Heart left ventricle (tissue), 13 donors: ENCODE measurements at regions not wholly inside any gene's neighbourhood (a gene's known extent, or its start where the extent isn't known, plus 50 kb on each side); places are given as distances from the start of the nearest gene placed in this dataset.

Source experiments
- CTCF ChIP-seq, 12 donors: fragments of 200-600 bp; sonication (generic) in 4 of 12; IDR thresholded peaks; one replicate each; pipeline versions ENCODE4 v1.5.0 to v1.8.0; 2018 to 2022; ENCODE audit warnings: antibody characterized with exemption in 12 of 12, mild to moderate bottlenecking in 5 of 12
- POLR2A ChIP-seq, 2 donors: fragments of 450-650 bp; IDR thresholded peaks; one replicate each; pipeline ENCODE4 v1.6.1; 2017; ENCODE audit warnings: antibody characterized with exemption in 2 of 2, mild to moderate bottlenecking in 2 of 2, moderate library complexity in 2 of 2
- donor health status: ischemic (EF 13 %, LVEDD 7.1; RV severe dilation, severe dysfunction).
- donor health status: DM: no; HTN: yes; CAD: no.
- donor health status: DM: no; HTN: no; CAD: no.
- donor health status: ischemic (EF 25% LVEDD 6.9; RV normal size, moderate dysfunction).
- donor health status: ischemic (EF 25% LVEDD 5.7; RV mildly dilated, moderate dysfunction).
- donor health status: ischemic (EF 35%, LVEDD 5.7; RV mildly dilated, moderate dysfunction).
- donor health status: nonischemic (EF 11% LVEDD 7.7; RV severe dilation, severe dysfunction).
- donor health status: DM: yes; HTN: yes; CAD: no.
- donor health status: PGD.
- donor health status: ischemic (EF 29% LVEDD 5.4; RV normal size, mild dysfunction).
- donor health status: nonischemic (EF 23%, LVEDD 6.1; RV moderate dilation, normal function).

DNA sequence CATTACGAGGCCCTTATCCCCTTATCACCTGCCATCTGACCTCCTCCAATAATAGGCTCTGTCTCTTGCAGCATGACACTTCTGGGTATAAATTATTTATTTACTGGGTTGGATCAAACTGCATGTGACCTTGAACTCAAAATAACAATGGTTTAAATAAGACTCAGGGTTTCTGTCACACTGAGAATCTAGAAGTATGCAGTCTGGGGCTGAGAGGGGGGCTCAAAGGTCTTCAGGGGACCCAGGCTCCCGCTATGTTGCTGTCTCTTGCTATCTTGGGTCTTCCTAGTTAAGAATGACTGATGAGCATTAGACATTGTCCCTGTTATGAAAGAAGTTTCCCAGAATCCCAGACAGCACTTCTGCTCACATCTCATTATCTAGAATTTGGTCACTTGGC, 133.5 kb downstream of the URB2 start:
- TF ChIP-seq CTCF (IDR thresholded peaks at IDR 0.05): no peak
- TF ChIP-seq POLR2A (IDR thresholded peaks at IDR 0.05): no peak
